ENCODE measurements at regions not wholly inside any gene's neighbourhood (a gene's known extent, or its start where the extent isn't known, plus 50 kb on each side); places are given as distances from the start of the nearest gene placed in this dataset.

DNA sequence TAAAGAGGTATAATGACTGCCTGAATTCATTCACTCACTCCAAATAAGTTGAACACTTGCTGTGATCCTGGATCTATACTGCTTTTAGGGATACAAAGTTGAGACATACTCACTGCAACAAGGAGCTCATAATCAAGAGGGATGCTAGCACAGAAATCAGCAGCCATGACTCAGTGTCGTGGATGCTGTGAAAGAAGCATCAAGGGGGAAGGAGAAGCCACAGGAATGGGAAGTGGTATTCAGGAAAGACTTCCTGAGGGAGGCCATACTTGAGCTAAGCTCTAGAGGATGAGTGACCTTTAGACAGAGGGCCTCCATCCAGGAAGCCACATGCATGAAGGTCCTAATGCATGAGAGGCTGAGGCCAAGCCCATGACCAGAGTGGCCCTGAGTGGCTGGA lies 245.7 kb upstream of the RORA start:
- Mint-ChIP-seq H3K4me1 (no peaks in the 10 kb centered on the region), H3K4me3 (no peak overlapping the region), H3K27ac (no peak overlapping the region), H3K27me3 (peaks cover 2% of the 10 kb centered on the region), H3K9me3 (no peaks in the 10 kb centered on the region), H3K36me3 (ENCODE audit: low read depth) (no peaks in the 10 kb centered on the region)
- intact Hi-C loops (cut with micrococcal nuclease), result no loop called here
- DNase-seq, result no peak

DNA sequence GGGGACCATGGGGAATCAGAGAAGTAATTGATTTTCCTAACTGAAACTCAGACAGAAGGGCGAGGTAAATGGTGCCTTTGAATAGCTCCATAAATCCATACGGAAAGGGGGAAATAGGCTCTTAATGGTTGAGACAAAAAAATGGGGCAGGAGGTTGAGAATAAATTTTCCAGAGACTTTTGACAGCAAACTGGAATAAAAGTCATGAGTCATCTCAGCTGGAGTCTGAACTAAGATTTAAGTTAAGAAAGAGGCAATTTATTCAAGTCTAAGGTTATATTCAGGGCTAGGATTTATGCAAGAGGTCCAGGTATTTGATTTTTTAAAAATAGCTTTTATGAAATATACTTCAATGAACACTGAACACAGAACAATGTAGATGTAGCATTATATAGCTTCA lies 238.7 kb upstream of the RORA start:
- no peaks in the 10 kb centered on the region for H3K9me3 Mint-ChIP-seq
- no peaks in the 10 kb centered on the region for H3K4me1 Mint-ChIP-seq
- H3K27me3 Mint-ChIP-seq, result peaks cover 13% of the 10 kb centered on the region
- H3K4me3 Mint-ChIP-seq, result no peak overlapping the region
- H3K36me3 Mint-ChIP-seq (ENCODE audit: low read depth), result no peaks in the 10 kb centered on the region
- DNase-seq, result no peak
- intact Hi-C loops (cut with micrococcal nuclease), result no loop called here
- no peak overlapping the region for H3K27ac Mint-ChIP-seq

DNA sequence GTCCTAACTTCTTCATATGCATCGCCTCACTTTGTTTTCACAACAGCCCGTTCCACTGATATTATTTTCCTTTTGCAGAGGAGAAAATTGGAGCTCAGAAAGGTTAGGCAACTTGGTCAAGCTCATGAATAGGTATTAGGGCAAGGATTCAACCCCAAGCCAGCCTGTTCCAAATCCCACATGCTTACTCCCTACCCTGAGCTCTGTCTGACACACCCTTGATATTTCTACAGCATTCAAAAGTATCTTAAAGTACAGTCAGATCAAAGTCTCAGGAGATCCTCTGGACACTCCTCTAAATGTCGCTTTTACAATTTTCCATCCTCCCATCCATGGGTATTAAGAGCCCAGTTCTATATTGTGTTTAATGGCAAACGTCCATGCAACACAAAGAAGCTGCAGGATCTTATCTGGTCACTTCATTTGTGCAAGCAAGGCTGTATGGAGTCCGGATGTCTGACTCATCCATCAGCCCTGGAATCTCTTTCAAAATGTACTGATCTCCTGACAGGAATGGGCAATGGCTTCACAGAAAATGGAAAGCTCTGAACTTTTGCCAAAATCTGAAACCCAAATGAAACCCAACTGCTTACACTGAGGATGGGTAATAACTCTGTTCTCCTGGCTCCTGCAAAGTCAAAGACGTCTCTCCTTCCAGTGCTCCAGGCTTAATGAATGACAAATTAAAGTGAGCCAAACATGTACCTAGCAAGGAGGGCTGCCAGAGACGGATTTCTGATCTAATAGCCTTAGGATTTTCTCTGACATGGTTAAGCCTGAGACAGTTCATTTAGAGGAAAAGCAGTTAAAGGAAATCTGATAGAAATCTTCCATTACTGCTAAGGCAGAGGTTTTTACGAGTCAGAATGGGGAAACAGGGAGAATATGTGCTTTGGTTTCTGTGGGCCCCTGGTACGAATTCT lies 230.9 kb upstream of the RORA start:
- Mint-ChIP-seq H3K4me1 (no peaks in the 10 kb centered on the region), H3K27ac (no peak overlapping the region), H3K36me3 (ENCODE audit: low read depth) (no peaks in the 10 kb centered on the region), H3K27me3 (peaks cover 4% of the 10 kb centered on the region), H3K9me3 (no peaks in the 10 kb centered on the region), H3K4me3 (no peak overlapping the region)
- intact Hi-C loops (cut with micrococcal nuclease), result no loop called here
- DNase-seq, result no peak

DNA sequence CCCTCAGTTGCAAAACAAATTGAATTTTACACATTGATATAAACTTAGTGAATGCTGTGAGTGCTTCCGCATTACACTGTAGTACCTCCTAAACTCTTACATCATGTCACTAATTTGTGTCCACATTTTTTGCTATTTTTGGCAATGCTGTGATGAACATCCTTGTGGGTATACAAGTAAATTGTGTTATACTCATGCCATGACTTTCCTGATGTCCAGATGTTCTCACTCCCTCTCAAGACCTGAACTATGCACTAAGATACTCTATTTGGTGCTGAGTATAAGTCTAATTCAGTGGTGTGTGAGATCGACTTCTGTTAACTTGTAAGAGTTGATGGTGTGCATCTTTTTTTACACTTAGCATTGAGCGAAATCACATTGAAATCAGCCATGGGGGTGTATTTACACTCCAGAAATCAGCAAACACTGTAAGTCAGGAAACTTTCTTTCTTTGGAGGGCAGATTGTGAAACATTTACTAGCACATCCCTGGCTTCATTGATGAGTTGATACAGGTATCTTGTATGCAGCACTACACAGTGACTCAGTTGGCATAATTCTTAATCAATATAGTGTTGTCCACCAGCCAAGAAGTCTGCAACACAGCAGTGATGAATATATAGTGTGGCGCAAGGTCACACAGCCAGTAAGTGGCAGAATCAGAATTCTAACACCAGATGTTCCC lies 228.1 kb upstream of the RORA start:
- intact Hi-C loops (cut with micrococcal nuclease), result no loop called here
- Mint-ChIP-seq H3K27me3 (peaks cover 12% of the 10 kb centered on the region), H3K4me1 (no peaks in the 10 kb centered on the region), H3K27ac (no peak overlapping the region), H3K9me3 (no peaks in the 10 kb centered on the region), H3K36me3 (ENCODE audit: low read depth) (no peaks in the 10 kb centered on the region), H3K4me3 (no peak overlapping the region)
- DNase-seq, result no peak

DNA sequence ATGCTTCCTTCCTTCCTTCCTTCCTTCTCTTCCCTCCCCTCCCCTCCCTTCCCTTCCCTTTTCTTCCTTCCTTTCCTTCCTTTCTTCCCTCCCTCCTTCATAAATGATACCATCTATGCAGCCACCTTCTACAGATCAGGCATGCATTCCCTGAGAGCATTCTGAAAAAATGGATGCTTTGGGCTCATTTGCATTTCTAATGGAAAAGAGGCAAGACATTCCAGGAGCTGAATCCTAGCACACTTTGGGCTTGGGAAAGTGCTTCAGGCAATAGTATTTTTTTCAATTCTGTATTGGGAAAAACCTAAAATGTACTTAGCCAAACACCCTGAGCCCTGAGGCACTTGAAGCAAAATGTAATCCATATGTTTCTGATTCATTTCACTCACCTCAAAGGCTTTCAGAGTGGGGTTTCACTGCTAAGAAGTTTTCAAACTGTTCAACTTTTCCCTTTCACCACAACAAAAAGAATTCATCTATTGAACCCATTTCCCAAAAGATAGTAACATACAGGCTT lies 220.1 kb upstream of the RORA start:
- DNase-seq, result no peak
- Mint-ChIP-seq H3K27me3 (peaks cover 8% of the 10 kb centered on the region), H3K27ac (no peak overlapping the region), H3K4me3 (no peak overlapping the region), H3K36me3 (ENCODE audit: low read depth) (no peaks in the 10 kb centered on the region), H3K4me1 (no peaks in the 10 kb centered on the region), H3K9me3 (no peaks in the 10 kb centered on the region)
- intact Hi-C loops (cut with micrococcal nuclease), result no loop called here

DNA sequence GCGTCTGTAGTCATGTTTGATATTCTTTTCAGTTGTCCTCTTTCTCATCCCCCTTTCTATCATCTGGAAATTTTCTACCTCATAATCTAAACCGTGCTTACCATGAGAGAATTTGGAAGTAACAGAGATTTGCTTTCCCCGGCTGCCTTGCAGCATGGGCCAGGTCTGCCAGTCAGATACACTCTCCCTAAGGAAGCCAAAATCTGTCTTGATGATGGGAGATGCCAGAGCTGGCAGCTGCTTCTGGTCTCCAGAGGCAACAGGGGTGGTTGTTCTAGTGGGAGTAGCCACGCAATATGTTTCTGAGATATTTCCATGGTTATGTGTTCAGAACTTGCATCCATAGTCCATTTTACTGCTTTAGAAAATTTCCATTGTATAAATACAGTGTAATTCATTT lies 218.9 kb upstream of the RORA start:
- Mint-ChIP-seq H3K4me1 (no peaks in the 10 kb centered on the region), H3K9me3 (no peaks in the 10 kb centered on the region), H3K36me3 (ENCODE audit: low read depth) (no peaks in the 10 kb centered on the region), H3K4me3 (no peak overlapping the region), H3K27me3 (peaks cover 4% of the 10 kb centered on the region), H3K27ac (no peak overlapping the region)
- intact Hi-C loops (cut with micrococcal nuclease), result no loop called here
- no peak for DNase-seq

DNA sequence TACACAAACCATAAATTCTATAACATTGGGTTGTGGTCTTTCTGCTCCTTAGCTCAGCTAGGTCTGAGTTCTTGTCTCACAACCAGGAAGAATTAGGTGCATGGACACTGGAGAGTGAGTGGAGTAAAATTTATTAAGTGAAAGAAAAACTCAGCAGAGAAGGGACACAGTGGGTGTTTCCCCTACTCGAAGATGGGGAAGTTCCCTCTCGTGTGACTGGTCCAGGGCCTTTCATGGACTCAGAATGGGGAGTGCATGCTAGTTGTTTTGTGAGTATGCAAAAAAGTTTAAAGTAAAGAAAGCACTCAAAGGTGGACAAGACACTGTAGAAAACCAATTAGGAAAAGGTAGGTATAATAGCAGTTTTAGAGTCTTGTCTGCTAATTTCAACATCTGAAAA lies 215.5 kb upstream of the RORA start:
- no peaks in the 10 kb centered on the region for H3K9me3 Mint-ChIP-seq

DNA sequence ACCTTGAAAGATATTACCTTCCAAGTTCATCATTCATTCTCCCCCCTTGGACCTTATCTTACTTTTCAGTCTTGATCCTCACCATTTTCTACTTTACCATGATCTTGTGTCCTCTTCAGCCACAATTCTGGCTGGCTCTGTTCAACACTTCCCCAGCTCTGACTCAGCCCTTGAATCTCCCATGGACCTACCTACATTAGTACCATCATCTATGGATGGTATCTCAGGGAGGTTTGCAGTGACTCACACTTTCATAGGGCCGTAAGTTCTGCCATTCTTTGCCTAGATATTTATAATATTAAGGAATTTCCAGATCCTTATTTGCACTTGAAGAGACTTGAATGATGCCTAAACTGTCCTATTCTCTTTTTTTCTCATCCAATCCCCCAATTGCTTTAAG lies 213.7 kb upstream of the RORA start:
- DNase-seq, result no peak
- no peak overlapping the region for H3K27ac Mint-ChIP-seq
- H3K27me3 Mint-ChIP-seq, result peaks cover 12% of the 10 kb centered on the region
- no peaks in the 10 kb centered on the region for H3K4me1 Mint-ChIP-seq
- H3K36me3 Mint-ChIP-seq (ENCODE audit: low read depth), result no peaks in the 10 kb centered on the region
- H3K9me3 Mint-ChIP-seq, result no peaks in the 10 kb centered on the region
- H3K4me3 Mint-ChIP-seq, result no peak overlapping the region
- intact Hi-C loops (cut with micrococcal nuclease), result no loop called here

More for the DNA sequence above, 215.5 kb upstream of the RORA start:
- H3K4me3 Mint-ChIP-seq, result no peak overlapping the region
- peaks cover 7% of the 10 kb centered on the region for H3K27me3 Mint-ChIP-seq
- intact Hi-C loops (cut with micrococcal nuclease), result no loop called here
- no peaks in the 10 kb centered on the region for H3K4me1 Mint-ChIP-seq
- H3K36me3 Mint-ChIP-seq (ENCODE audit: low read depth), result no peaks in the 10 kb centered on the region
- H3K27ac Mint-ChIP-seq, result no peak overlapping the region
- no peak for DNase-seq

DNA sequence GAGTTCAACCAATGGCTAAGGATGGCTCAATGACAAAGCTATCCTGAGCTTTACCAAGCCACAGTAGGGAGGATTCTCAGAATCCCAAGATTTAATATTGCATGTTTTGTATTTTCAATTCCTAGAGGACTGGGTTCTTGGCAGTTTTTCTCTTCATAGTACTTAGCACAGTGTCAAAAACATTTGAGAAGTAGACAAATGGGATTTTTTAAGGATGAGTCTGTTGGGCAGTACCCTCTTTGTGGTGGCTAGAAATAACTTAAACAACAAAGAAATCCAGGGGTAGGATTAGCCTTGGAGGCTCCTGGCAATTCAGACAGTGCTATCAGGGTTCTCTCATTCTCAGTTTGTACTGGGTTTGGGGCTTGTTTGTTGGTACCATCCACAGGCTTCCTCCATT lies 212.8 kb upstream of the RORA start:
- Mint-ChIP-seq H3K36me3 (ENCODE audit: low read depth) (no peaks in the 10 kb centered on the region), H3K9me3 (no peaks in the 10 kb centered on the region), H3K27me3 (peaks cover 12% of the 10 kb centered on the region), H3K4me1 (no peaks in the 10 kb centered on the region), H3K4me3 (no peak overlapping the region), H3K27ac (no peak overlapping the region)
- DNase-seq, result no peak
- intact Hi-C loops (cut with micrococcal nuclease), result no loop called here

DNA sequence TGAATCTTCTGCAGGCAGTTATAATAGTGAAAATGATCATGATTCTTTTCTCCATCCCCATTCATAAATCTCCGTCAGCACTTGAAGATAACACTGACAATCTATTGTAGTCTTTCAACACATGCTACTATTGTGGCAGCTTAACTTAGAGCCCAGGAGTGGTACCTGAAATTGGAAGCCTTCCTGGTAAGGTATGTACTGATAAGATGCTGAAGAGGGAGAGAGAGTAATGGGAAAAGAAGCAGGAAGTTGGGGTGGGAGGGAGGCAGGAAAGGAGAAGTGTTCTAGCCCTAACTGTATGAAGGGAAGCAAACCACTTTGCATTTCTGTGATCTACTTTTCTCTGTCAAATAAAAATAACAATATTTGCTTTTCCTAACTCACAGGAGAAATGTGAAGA lies 197.4 kb upstream of the RORA start:
- H3K27me3 Mint-ChIP-seq, result peaks cover 14% of the 10 kb centered on the region
- H3K9me3 Mint-ChIP-seq, result no peaks in the 10 kb centered on the region
- no peak overlapping the region for H3K27ac Mint-ChIP-seq

DNA sequence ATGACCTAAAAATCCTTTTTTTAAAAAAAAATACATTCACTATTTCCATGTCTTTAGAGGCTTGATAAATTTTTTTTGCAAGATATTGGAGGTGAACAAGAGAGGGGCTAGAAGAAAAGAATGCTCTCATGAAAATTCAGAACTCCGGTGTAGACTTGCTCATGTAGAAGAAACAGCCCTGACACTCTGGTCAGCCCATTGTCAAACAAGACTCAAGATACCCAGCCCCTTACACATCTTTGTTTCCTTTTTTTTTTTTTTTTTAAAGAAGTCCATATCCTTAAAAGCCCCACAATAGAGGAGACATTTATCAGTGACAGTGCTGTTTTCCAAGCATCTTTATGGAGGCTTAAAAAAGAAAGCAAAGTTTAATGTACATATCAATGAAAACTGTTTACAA lies 196.8 kb upstream of the RORA start:
- no peaks in the 10 kb centered on the region for H3K4me1 Mint-ChIP-seq
- intact Hi-C loops (cut with micrococcal nuclease), result no loop called here
- H3K4me3 Mint-ChIP-seq, result no peak overlapping the region
- no peak overlapping the region for H3K27ac Mint-ChIP-seq
- DNase-seq, result no peak
- no peaks in the 10 kb centered on the region for H3K9me3 Mint-ChIP-seq
- no peaks in the 10 kb centered on the region for H3K36me3 Mint-ChIP-seq (ENCODE audit: low read depth)
- H3K27me3 Mint-ChIP-seq, result peaks cover 13% of the 10 kb centered on the region

More for the DNA sequence above, 197.4 kb upstream of the RORA start:
- Mint-ChIP-seq H3K4me1 (no peaks in the 10 kb centered on the region), H3K4me3 (no peak overlapping the region), H3K36me3 (ENCODE audit: low read depth) (no peaks in the 10 kb centered on the region)
- intact Hi-C loops (cut with micrococcal nuclease), result no loop called here
- DNase-seq, result no peak

DNA sequence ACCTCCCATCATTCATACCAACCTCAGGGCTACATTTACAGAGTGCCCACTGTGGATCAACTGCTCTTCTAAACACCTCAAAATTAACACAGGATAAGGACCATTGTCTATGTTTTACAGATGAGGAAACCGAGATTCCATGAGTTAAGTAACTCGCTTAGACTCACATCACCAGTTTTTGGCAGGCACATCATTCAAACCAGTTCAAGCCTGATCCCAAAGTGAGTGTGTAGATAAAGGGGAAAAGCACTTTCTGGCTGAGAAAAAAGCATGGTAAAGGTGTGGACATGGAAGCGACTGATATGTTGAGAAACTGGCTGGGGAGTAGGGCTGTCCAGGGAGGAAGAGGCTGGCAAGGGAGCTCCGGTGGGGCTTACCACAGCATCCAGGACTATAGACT lies 193.7 kb upstream of the RORA start:
- DNase-seq, result no peak
- Mint-ChIP-seq H3K4me3 (no peak overlapping the region), H3K36me3 (ENCODE audit: low read depth) (no peaks in the 10 kb centered on the region), H3K27me3 (peaks cover 16% of the 10 kb centered on the region), H3K4me1 (no peaks in the 10 kb centered on the region), H3K9me3 (no peaks in the 10 kb centered on the region), H3K27ac (no peak overlapping the region)
- intact Hi-C loops (cut with micrococcal nuclease), result no loop called here

DNA sequence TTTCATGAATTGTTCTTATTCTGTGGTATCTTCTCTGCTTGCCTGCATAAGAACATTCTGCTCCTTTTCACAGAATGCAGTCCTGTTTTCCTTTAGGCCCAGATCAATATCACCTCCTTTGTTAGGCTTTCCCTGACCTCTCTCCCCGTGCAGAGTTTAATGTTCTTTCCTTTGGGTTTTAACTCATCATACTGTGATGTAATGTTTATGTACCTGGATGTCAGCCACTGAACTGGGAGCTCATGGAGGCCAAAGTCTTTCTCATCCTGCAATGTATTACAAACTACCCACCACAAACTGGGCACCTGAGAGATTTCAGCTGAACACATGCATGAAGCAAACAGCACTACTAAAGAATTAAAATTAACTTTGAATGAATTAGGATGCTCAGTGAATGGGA lies 192.8 kb upstream of the RORA start:
- peaks cover 18% of the 10 kb centered on the region for H3K27me3 Mint-ChIP-seq
- no peak overlapping the region for H3K27ac Mint-ChIP-seq
- H3K36me3 Mint-ChIP-seq (ENCODE audit: low read depth), result no peaks in the 10 kb centered on the region
- DNase-seq, result no peak
- intact Hi-C loops (cut with micrococcal nuclease), result no loop called here
- no peak overlapping the region for H3K4me3 Mint-ChIP-seq
- H3K4me1 Mint-ChIP-seq, result no peaks in the 10 kb centered on the region
- no peaks in the 10 kb centered on the region for H3K9me3 Mint-ChIP-seq

DNA sequence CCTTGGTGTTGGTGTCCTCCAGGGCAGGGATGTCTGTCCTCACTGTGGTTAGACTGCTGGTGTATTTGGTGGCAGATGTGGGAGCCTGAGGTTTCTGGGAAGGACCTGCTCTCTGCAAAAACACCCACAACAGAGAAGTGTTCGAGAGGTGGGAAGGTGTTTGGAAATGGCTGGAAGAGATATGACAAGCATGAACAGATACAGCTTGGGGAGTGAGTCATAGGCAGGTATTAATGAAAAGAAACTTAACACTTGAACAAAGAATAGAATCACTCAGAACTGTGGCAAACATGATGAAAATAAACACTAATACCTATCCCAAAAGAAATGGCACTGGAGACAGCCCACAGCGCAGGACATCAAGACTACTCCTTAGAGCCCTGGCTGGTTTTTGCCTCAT lies 192.4 kb upstream of the RORA start:
- Mint-ChIP-seq H3K4me1 (no peaks in the 10 kb centered on the region), H3K27me3 (peaks cover 15% of the 10 kb centered on the region), H3K36me3 (ENCODE audit: low read depth) (no peaks in the 10 kb centered on the region), H3K27ac (no peak overlapping the region), H3K4me3 (no peak overlapping the region), H3K9me3 (no peaks in the 10 kb centered on the region)
- DNase-seq, result no peak
- intact Hi-C loops (cut with micrococcal nuclease), result no loop called here
